Fibroblast of mammary gland (primary cell): ENCODE measurements at regions not wholly inside any gene's neighbourhood (a gene's known extent, or its start where the extent isn't known, plus 50 kb on each side); places are given as distances from the start of the nearest gene placed in this dataset.

ENCODE experiments used
- DNase-seq: peaks from one replicate; pipeline ENCODE4 v3.0.0-alpha.2; 2010; ENCODE audit warnings: low read depth
- H3K4me3 ChIP-seq: 2 replicates; pipeline ENCODE4 v1.5.1; 2011; ENCODE audit warnings: low read depth, mild to moderate bottlenecking, low read length, moderate library complexity; ENCODE audit not compliant: control insufficient read depth
- CTCF ChIP-seq: conservative IDR thresholded peaks from 2 replicates; pipeline ENCODE4 v1.5.1; 2011; ENCODE audit warnings: low read depth, low read length, inconsistent platforms; ENCODE audit not compliant: control insufficient read depth, insufficient read depth

GRCh38 chr4:147094238-147094637, 148.6 kb upstream of the TTC29 start:
- no peak for DNase-seq

GRCh38 chr4:147096667-147097604, 151.3 kb upstream of the TTC29 start:
- peak; percentile 52 for TF ChIP-seq CTCF
- no peak overlapping the region for H3K4me3 ChIP-seq
- DNase-seq: peak; percentile 75

More at GRCh38 chr4:147094238-147094637, 148.6 kb upstream of the TTC29 start:
- no peak overlapping the region for H3K4me3 ChIP-seq
- TF ChIP-seq CTCF: no peak

- no peak for TF ChIP-seq CTCF
- peak; percentile 47 for DNase-seq
- no peak overlapping the region for H3K4me3 ChIP-seq
Measured at GRCh38 chr4:147101678-147102077, 156.0 kb upstream of the TTC29 start.

- no peak overlapping the region for H3K4me3 ChIP-seq
- peak; percentile 9 for DNase-seq
- TF ChIP-seq CTCF: no peak
Measured at GRCh38 chr4:147102596-147102995, 156.9 kb upstream of the TTC29 start.

GRCh38 chr4:147103403-147103946, 157.8 kb upstream of the TTC29 start:
- peak; percentile 98 for DNase-seq
- H3K4me3 ChIP-seq: no peak overlapping the region

GRCh38 chr4:147104768-147105167, 159.1 kb upstream of the TTC29 start:
- H3K4me3 ChIP-seq: no peak overlapping the region
- DNase-seq: no peak
- TF ChIP-seq CTCF: no peak

More at GRCh38 chr4:147103403-147103946, 157.8 kb upstream of the TTC29 start:
- TF ChIP-seq CTCF: no peak
